ENCODE measurements at regions not wholly inside any gene's neighbourhood (a gene's known extent, or its start where the extent isn't known, plus 50 kb on each side); places are given as distances from the start of the nearest gene placed in this dataset.

DNA sequence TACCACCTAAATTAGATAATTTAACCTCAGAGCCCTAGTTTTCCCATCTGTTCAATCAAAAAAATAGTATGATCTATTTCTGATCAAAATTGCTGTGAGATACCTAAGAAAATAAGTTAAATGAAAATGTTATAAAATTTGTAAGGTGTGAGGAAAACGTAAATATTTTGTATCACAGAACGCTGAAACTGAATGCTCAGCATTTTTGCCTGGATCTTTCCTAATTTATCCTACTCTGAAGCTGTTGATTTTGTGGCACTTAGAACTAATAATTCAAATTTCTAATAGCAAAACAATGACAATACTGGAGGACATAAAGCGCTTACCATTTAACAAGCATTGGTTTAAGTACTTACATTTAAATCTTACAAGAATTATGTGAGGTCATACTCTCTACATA is 674.2 kb downstream of the FAM181B start:
- TF ChIP-seq EZH2 (IDR thresholded peaks at IDR 0.05; ENCODE audit: borderline replicate concordance) = no peak
- TF ChIP-seq, protein P1, sequence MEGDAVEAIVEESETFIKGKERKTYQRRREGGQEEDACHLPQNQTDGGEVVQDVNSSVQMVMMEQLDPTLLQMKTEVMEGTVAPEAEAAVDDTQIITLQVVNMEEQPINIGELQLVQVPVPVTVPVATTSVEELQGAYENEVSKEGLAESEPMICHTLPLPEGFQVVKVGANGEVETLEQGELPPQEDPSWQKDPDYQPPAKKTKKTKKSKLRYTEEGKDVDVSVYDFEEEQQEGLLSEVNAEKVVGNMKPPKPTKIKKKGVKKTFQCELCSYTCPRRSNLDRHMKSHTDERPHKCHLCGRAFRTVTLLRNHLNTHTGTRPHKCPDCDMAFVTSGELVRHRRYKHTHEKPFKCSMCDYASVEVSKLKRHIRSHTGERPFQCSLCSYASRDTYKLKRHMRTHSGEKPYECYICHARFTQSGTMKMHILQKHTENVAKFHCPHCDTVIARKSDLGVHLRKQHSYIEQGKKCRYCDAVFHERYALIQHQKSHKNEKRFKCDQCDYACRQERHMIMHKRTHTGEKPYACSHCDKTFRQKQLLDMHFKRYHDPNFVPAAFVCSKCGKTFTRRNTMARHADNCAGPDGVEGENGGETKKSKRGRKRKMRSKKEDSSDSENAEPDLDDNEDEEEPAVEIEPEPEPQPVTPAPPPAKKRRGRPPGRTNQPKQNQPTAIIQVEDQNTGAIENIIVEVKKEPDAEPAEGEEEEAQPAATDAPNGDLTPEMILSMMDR (IDR thresholded peaks at IDR 0.05; ENCODE audit: poor library complexity) = no peak
